A172 (cell line): ENCODE measurements at regions not wholly inside any gene's neighbourhood (a gene's known extent, or its start where the extent isn't known, plus 50 kb on each side); places are given as distances from the start of the nearest gene placed in this dataset.

Experiments used
- DNase-seq: peaks from one replicate; pipeline ENCODE4 v3.0.0-alpha.2; 2015; ENCODE audit warnings: low spot score

DNA sequence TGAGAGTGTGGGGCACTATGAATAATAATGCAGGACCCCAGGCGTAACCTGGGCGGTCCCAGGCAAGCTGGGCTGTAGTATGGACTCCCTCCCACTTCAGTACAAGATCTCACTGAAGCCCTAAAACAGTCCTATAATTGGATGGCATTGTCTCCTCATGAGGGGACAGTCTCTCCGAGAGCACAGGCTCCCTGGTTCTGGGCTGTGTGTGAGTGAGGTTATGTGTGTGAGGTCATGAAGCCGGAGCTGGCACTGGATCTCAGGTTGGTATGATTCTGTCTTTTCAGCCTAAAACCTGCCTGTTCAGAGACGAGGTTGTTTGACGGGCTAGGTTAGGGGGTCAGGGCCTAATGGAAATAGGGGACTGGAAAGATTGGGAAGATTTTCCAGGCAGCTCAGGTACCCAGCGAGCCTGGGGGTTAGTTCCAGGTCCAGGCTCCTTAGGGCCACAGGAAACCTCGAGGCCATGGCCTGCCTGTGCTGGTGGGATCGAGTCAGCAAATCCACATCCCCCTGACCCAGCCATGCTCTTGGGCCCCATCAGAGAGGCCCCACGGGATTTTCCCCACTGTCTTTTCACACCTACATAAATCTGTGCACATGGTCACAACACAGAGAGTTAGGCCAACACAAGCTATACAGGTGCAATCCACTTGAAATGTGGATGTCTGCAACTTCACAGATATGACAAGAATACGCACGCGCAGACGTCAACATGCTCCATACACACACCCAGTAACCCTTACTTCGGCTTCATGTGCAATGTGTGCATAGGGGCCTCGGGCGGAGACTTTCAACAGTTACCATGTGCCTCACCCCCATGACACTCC is 94.8 kb downstream of the INHBB start:
- no peak for DNase-seq

DNA sequence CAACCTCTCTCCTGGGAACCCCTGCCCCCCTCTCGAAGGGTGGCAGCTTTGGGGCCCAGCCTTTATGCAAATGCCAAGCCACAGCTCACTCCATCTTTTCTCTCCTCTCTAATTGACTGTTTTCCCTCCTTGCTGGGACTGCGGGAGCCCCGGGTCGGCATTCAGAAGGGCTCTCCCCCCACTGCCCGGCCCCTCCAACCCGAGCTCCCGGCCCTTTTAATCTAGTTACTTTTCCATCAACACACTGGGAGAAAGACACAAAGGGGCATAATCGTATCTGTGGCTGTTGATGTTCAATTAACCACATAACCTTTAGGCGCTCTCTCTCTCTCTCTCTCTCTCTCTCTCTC is 95.4 kb downstream of the INHBB start:
- no peak for DNase-seq

DNA sequence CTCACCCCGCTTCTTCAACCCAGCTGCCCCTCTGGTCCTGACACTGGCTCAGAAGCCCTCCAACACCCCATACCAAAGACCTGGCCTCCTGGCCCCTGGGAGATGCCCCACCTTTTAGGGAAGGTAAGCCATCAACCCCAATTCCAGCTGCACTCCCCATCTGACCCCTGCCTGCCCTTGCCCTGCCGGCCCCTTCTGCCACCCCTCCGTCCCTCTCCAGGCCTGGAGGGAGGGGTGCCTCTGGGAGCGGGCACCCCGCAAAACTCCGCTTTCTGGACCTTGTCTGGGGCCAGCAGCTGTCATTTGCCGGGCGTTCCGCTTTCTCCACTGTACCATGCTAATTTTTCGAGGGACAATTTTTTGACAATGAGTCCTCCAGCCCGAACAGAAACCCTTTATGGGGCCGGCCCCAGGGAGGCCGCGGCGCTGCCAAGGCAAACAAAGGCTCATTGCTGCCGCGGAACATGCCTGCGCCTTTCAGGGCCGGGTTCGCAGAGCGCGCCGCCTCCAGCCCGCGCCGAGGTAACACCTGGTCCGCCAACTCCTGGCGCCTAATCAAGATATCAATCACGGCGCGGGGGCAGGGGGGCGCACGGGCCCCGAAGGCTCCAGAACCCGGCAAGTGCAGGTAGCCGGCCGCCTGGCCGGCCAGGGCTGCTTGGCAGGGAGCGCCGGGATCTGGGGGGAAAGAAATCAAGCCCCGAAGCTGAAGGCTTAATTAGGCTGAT is 96.0 kb downstream of the INHBB start:
- no peak for DNase-seq

DNA sequence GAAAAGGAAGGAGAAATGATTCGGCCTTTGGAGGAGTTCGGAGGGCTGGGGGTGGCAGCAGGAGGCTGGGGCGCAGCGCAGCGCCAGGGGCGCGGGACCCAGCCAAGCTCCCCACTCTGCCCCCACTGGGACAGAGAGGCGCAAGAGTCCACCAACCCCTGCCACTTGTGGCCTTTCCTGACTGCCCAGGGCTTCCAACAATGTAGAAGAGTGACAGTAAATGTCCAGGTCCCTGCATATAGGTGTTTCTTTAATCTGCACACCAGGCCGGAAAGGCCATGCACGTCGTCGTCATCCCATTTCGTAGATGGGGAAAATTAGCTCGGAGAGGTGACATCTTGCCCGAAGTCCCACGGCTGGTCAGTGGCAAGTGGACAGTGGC is 96.6 kb downstream of the INHBB start:
- no peak for DNase-seq

DNA sequence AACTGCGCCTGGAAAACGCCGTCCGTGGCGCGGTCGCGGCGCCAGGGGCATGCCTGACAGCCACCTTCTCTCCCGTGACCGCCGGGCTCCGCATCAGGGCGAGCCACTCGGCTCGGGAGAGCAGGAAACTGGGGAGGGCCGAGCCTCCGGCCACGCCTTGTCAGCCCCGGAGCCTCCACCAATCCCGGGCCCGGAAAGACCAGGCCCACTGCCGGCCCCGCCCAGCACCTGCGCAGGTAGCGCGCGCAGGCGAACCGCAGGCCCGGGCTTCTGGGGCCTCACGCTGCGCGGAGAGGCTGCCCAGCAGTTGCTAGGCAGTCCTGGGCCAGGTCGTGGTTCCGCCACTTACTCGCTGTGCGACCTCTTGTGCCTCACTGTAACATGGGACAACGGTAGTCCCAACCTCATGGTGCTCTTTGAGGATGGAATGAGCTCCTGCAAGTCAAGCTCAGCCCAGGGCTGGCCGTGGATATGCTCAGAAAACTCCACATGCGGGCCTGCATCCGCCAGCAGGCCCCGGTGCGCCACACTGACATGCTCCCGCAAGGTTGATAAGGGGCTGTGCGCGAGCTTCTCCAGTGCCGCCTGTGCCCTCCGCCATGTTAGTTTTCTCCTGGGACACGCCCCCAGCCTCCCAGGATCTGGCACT is 97.1 kb downstream of the INHBB start:
- no peak for DNase-seq

DNA sequence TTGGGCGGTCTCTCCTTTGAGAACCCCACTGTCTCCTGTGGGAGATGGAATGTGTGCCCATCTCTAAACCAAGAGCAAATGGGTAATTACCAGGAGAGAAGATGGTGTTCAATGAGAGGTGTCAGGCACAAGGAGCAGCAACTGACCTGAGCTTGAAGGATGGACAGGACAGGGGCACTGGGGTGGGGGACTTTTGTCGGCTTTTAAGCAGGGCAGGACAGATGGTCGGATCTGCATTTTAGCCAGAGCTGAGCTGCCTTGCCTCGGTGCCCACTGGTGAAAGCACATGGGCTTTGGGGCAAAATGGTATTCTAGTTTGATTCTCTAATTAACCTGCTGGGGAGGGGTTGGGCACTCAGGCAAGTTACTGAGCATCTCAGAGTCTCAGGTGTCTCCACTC is 98.0 kb downstream of the INHBB start:
- no peak for DNase-seq

DNA sequence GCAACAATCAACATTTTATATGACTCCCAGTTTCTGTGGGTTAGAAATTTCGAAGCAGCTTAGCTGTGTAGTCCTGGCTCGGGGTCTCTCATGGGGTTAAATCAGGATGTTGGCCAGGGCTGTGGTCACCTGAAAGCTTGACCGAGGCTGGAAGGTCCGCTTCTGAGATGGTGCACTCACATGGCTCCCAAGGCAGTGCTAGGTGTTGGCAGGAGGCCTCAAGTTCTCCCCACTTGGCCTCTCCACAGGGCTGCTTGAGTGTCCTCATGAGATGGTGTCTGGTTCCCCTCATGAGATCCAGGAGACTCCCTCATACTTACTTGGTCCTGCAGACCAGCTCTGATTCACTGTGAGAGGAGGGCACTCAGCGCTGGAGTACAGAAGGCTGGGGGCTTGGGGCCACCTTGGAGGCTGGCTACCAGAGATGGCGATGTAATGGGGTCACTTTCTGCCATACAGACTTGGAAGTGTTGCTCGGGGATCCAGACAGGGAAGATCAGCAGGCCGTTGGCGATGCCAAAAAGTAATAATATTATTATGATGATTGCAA is 98.8 kb downstream of the INHBB start:
- DNase-seq: no peak

DNA sequence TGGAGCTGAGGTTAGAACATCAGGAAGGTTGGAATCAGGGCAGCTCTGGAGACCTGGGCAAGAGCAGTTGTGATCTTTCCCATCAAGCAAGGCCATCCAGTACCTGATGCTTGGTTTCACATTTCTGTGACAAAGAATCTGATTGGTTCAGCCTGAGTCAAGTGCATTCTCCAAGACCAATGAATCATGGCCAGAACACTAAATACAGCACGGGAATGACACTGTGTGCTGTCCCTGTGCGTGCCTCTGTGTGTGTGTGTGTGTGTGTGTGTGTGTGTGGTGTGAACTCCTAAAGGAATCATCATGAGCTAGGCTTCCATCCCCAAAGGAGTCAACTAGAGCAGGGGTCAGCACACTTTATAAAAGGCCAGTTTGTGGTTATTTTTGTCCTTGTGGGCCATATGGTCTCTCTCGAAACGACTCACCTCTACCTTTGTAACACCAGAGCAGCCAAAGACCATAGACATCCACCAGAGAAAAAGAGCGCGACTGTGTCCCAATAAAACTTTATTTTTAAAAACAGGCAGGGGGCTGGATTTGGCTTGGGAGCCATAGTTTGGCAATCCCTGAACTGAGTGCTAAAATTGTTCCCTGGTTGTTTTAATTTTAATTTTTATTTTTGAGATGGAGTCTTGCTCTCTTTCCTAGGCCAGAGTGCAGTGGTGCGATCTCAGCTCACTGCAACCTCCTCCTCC is 99.7 kb downstream of the INHBB start:
- no peak for DNase-seq

DNA sequence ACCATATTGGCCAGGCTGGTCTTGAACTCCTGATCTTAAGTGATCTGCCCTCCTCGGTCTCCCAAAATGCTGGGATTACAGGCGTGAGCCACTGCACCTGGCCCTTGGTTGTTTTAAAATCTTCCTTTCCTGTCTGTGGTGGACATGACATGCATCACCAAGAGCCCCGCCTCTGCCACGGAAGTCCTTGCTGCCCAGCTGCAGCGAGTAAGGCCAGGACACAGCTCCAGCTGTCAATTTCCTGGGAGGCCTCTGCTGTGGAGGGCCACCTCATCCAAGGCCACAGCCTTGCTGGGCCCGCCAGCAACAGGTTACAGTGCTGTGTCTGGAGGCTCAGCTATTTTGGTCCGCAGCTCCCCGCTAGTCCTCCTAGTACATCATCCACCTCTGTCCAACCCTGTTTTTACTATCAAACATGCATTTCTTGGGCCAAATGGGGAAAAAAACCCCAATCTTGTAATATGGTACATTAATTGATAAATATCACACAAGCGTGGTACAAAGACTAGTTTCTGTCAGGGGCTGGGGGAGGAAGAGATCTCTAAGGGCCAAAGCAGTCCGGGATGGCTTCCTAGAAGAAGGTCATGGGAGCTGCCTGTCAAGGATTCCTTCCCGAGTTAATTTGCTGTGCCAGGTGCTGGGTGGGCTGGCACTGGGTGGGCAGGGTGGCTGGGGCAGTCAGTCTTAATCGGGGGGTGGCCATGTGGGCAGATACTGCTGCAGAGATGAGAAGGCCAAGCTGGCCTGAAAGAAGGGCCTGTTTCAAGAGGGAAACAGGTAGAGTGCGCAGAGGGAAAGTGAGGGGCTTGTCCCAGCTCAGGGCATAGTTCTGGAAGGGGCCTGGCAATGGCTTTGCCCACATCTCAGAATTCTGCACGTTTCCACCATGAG is 100.5 kb downstream of the INHBB start:
- DNase-seq: no peak

DNA sequence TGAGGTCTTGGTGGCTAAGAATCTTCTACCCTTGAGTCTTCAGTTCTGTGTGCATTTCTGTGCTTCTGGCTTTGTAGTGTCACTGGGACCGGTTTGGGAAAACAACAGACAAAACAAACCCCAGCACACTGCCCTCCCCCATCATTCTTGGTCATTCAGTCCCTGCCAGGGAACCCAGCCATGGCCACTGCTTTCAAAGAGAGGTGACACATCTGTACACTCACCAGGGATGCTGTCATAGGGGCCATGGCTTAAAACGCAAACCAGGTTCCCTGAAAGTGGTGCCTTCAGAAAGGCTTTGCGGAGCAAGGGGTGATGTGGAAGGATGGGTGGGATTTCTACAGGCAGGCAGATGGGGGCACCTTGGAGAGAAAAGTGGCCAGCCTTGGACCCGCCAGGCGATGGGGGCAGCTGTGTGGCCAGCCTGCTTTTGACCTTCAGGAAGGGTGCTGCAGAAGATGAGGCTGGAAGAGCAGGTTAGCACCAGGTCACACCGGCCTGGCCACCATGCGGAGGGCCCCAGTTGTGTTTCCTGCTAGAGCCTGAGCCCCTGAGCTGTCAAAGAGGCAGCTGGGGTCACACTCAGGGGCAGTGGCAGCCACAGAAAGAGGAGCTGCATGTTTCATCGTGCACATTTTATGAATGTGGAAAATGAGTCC is 101.3 kb downstream of the INHBB start:
- no peak for DNase-seq

DNA sequence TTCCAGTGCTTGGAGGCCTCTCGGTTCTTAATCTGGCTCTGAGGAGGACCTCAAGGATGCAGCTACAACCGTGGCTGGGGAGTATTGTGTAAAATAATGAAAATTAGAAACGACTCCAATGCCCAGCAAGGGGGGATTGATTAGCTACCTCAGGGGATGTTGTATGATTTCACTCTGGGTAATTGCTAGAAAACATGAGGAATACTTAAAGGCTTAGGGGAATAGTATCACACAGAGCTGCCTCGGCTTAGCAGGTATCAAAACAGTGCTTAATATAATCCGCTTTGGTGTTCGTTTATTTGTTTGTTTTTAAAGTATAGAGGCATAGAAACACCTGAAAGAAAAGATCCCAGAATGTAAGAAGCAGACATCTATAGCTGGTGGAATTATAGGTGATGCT is 102.5 kb downstream of the INHBB start:
- DNase-seq: no peak

DNA sequence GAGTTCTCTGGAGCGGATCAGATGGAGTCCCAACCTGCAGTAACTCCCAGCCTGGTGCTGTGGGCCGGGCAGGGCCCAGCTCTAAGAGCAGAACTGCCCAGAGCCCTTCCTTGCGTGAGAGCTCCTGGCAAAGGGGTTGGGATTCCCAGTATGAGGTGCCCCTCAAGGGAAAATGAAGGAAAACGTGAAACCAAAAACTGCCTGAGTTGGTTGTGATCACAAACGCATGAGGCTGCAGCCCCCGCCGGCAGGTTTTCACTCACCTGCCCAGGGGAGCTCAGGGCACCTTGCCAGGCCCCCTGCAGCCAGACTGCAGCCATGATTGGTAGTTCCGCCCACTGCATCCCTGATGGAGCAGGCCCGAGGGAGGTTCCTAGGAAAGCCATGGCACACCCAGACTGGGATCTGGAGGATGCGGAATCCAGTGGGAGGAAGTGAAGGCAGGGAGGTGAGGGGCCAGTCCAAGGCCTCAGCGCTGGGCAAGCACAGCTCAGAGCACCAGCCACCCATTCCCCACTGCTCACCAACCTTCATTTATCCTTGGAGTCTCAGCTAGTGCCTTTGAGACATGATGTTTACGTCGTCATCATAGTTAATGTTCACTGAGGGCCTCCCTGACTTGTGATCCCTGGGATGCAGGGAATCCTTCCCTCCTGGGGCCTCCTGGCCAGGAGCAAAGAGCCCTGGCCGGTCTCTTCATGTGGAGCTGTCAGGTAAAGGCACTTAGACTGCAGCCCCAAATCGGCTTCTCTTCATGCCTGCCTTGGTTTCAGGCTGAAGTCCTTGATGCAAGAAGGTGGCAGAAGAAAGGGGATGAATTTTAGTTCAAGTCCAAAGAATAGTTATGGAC is 103.2 kb downstream of the INHBB start:
- DNase-seq: no peak

DNA sequence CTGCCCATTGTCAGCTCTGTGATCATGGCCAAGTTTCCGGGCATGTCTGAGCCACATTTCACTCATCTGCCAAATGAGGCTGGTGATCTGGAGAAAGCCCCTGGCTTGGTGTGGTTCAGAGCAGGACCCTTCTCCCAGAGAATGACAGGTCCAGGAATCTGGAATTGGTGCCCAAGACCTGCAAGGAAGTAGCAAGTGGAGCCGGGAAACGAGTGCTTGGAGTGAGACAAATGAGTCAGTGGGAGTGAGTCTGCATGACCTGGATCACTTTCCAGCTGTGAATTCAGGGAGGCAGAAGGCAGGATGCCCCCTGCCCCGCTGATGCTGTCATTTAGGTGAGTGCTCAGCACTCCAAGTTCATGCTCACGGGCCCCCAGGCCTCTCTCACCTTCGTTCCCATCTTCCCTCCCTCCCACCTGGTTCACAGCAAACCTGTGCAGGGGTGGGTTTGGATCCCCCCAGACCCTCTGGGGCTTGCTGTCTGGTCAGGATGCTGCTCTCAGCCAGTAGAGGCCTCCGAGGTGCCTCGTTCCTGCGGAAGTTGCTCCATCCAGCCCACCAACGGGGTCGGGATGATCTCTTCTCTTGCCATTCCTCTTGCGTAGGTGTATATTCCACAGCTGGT is 104.4 kb downstream of the INHBB start:
- no peak for DNase-seq

DNA sequence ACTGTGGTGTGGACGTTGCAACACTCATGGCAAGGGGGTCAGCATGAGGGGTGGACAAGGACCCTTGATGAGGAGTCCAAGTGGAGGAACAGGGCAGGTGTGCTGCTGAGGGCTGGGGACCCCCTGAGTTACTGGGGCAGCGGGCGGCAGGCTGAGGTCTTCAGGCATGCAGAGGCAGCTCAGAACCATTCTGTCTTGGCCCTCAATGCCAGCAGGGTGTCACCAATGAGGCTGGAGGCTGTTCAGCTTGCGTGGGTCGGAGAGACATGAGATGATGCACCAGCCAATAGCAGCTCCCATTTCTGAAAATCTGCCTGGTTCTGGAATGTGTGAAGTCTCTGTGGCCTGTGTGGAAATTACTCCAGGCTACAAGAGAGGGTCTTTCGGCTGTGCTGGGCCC is 105.4 kb downstream of the INHBB start:
- DNase-seq: no peak

DNA sequence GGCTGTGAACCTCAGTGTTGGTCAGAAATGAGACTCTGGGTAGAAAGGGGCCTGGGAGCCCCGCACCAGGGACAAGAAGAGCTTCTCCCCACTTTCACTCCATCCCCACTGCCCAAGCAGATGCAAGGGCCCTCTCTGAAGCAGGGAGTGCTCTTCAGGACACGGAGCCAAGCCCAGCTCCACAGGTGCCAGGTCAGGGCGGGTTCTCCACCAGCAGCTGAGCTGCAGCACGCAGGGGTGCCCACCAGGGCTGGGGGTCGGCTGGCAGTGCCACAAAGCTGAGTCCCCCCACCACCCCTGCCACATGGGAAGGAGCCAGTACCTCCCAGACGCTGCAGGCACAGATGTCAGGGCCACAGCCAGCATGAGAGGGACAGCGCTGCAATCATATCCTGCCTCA is 106.2 kb downstream of the INHBB start:
- DNase-seq: no peak

DNA sequence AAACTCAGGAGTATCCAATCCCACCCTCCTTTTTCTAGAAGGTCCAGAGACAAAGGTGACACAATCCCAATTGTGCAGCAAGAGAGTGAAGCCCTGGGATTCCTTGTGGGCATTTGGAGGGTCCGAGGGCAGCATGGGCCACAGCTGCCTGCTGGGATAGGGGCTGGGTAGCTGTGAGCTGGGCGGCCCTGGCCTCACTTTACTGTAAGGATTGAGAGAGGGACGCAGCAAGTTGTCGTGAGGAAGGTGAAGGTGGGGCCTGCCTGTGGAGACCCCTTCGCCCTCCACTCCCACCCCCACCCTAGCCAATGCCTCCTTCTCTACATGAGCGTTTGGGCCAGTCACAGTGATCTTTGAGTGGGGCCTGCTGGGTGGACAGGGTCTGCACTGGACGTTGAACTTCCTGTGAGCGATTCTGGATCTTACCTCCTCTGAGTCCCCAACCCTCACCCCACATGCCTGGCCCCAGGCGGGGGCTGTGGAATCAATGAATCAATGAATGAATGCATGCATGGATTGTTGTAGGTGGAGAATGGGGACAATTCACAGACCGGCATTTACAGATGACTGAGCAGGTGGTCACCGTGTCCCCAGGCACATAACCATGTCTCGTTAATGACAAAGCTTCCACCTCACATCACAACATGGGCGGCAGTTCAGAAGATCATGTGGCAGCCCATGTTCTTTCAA is 107.2 kb downstream of the INHBB start:
- DNase-seq: no peak

DNA sequence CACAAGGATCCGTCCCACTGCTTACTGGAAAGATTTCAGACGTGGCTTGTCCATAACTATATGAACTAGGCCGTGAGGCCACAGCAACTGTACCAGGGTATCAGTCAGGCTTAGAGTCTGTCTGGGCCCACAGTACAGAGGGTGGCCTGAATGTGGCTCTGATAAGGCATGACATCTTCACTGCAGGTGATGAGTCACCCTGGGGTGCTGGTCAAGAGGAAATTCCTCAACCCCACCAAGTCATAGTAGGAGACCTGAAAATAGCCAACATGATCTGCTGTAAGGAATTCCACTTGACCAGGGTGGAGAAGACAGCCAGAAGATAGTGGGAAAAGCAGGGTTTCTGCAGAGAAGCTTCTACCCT is 107.7 kb downstream of the INHBB start:
- peak; percentile 88 for DNase-seq

DNA sequence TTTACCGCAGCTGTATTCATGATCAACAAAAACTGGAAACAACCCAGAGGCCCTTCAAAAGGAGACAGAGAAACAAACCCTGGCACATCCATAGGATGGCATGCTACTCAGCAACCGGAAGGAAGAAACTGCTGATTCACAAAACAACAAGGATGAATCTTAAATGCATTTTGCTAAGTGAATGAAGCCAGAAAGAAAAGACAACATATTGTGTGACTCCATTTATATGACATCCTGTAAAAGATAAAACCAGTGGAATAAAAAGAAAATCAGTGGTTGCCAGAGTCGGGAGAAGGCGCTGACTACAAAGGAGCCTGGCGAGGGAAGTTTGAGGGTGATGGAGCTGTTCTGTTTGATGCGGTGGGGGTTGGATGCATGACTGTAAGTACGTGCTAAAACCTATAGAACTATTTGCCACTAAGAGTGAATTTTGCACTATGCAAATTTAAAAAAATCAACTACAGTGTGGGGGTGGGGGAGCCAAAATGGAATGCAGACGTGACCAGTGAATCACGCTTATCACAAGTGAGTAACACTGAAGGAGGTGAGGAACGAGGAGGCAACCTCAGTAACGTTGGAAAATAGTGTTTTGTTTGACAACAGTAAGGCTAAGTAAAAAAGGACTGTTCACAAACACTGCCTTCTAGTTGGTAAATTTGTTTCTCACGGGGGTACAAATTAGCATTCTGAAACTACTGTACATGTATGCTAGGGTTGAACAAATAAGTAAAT is 108.9 kb downstream of the INHBB start:
- peak; percentile 40 for DNase-seq
